ENCODE measurements at regions not wholly inside any gene's neighbourhood (a gene's known extent, or its start where the extent isn't known, plus 50 kb on each side); places are given as distances from the start of the nearest gene placed in this dataset.

- H3K4me1 ChIP-seq: no peaks in the 10 kb centered on the region
- no peaks in the 10 kb centered on the region for H3K27me3 ChIP-seq
- no peak overlapping the region for H3K27ac ChIP-seq
- TF ChIP-seq CTCF (IDR thresholded peaks at IDR 0.05): no peak
- TF ChIP-seq POLR2AphosphoS5 (IDR thresholded peaks at IDR 0.05): no peak
- TF ChIP-seq POLR2A (IDR thresholded peaks at IDR 0.05): no peak
- TF ChIP-seq EP300 (IDR thresholded peaks at IDR 0.05): no peak
- H3K36me3 ChIP-seq: no peaks in the 10 kb centered on the region
- DNase-seq (no peak), ATAC-seq (ENCODE audit: low FRiP score in 2 of 2) (no peak)
- WGBS, 2 donors: 77 to 81% methylated on average over 5 of the region's 5 CpGs
- no peaks in the 10 kb centered on the region for H3K9me3 ChIP-seq
- no peak overlapping the region for H3K4me3 ChIP-seq
Observed at GRCh38 chr13:54004026-54004699, 975.5 kb downstream of the OLFM4 start.

- ATAC-seq (ENCODE audit: low FRiP score in 2 of 2): no peak
- no peak overlapping the region for H3K27ac ChIP-seq
- H3K27me3 ChIP-seq: no peaks in the 10 kb centered on the region
- H3K9me3 ChIP-seq: no peaks in the 10 kb centered on the region
- TF ChIP-seq POLR2A (IDR thresholded peaks at IDR 0.05): no peak
- no peak for TF ChIP-seq CTCF (IDR thresholded peaks at IDR 0.05)
- no peak for TF ChIP-seq POLR2AphosphoS5 (IDR thresholded peaks at IDR 0.05)
- TF ChIP-seq EP300 (IDR thresholded peaks at IDR 0.05): no peak
- DNase-seq: no peak
- H3K4me1 ChIP-seq: no peaks in the 10 kb centered on the region
- H3K4me3 ChIP-seq: no peak overlapping the region
- no peaks in the 10 kb centered on the region for H3K36me3 ChIP-seq
- 76 to 95% methylated on average over 1 of the region's 1 CpG for WGBS, 2 donors
Observed at GRCh38 chr13:54016542-54016941, 987.9 kb downstream of the OLFM4 start.

- no peak for ATAC-seq (ENCODE audit: low FRiP score in 2 of 2)
- Histone ChIP-seq H3K9me3 (no peaks in the 10 kb centered on the region), H3K4me3 (no peak overlapping the region), H3K4me1 (no peaks in the 10 kb centered on the region), H3K27ac (no peak overlapping the region), H3K27me3 (no peaks in the 10 kb centered on the region), H3K36me3 (no peaks in the 10 kb centered on the region)
- 88 to 94% methylated on average over 3 of the region's 3 CpGs for WGBS, 2 donors
- DNase-seq: no peak
- no peak for TF ChIP-seq EP300 (IDR thresholded peaks at IDR 0.05)
- TF ChIP-seq POLR2AphosphoS5 (IDR thresholded peaks at IDR 0.05): no peak
- TF ChIP-seq CTCF (IDR thresholded peaks at IDR 0.05): no peak
- no peak for TF ChIP-seq POLR2A (IDR thresholded peaks at IDR 0.05)
Observed at GRCh38 chr13:54018485-54018884, 989.9 kb downstream of the OLFM4 start.

GRCh38 chr13:54029226-54029625 lies 1000.6 kb downstream of the OLFM4 start:
- H3K4me1 ChIP-seq: no peaks in the 10 kb centered on the region
- ATAC-seq (ENCODE audit: low FRiP score in 2 of 2): no peak
- no peak for DNase-seq
- TF ChIP-seq CTCF (IDR thresholded peaks at IDR 0.05) (no peak), POLR2AphosphoS5 (IDR thresholded peaks at IDR 0.05) (no peak), POLR2A (IDR thresholded peaks at IDR 0.05) (no peak), EP300 (IDR thresholded peaks at IDR 0.05) (no peak)
- H3K27me3 ChIP-seq: no peaks in the 10 kb centered on the region
- no peaks in the 10 kb centered on the region for H3K36me3 ChIP-seq
- no peak overlapping the region for H3K27ac ChIP-seq
- no peak overlapping the region for H3K4me3 ChIP-seq
- peaks cover 0 to 24% (median 3%) of the 10 kb centered on the region in 4 donors for H3K9me3 ChIP-seq
- WGBS, 2 donors: 40 to 61% methylated on average over 1 of the region's 1 CpG

GRCh38 chr13:54029720-54030119 lies 1001.1 kb downstream of the OLFM4 start:
- TF ChIP-seq POLR2A (IDR thresholded peaks at IDR 0.05) (no peak), CTCF (IDR thresholded peaks at IDR 0.05) (no peak), EP300 (IDR thresholded peaks at IDR 0.05) (no peak), POLR2AphosphoS5 (IDR thresholded peaks at IDR 0.05) (no peak)
- 61 to 66% methylated on average over 4 of the region's 4 CpGs for WGBS, 2 donors
- ATAC-seq (ENCODE audit: low FRiP score in 2 of 2) (no peak), DNase-seq (no peak)
- H3K9me3 ChIP-seq: peaks cover 0 to 22% (median 3%) of the 10 kb centered on the region in 4 donors
- no peak overlapping the region for H3K4me3 ChIP-seq
- no peaks in the 10 kb centered on the region for H3K4me1 ChIP-seq
- no peak overlapping the region for H3K27ac ChIP-seq
- no peaks in the 10 kb centered on the region for H3K36me3 ChIP-seq
- H3K27me3 ChIP-seq: no peaks in the 10 kb centered on the region
